HEK293 (cell line): ENCODE measurements at regions not wholly inside any gene's neighbourhood (a gene's known extent, or its start where the extent isn't known, plus 50 kb on each side); places are given as distances from the start of the nearest gene placed in this dataset.

Experiments
- CTCF ChIA-PET: fragments of 350-600 bp; formaldehyde crosslinking; extraction: SDS; loops from one replicate; lab custom pipeline; 2021; ENCODE audit warnings: antibody characterized with exemption; lab: Yijun Ruan, JAX
- POLR2A ChIA-PET: fragments of 300-600 bp; formaldehyde crosslinking; extraction: SDS; loops from one replicate; lab custom pipeline; 2020; ENCODE audit warnings: antibody characterized with exemption, inconsistent platforms; lab: Yijun Ruan, JAX
- H3K27ac ChIP-seq: fragments of 200-500 bp; sonication (Bioruptor generic); 2 replicates; pipeline ENCODE4 v1.5.1; 2014; ENCODE audit warnings: low read depth, low read length, control low read depth, inconsistent platforms; ENCODE audit errors: extremely low read depth
- H3K36me3 ChIP-seq, 2 experiments: fragments of 200-500 bp in 1 of 2; sonication (Bioruptor generic) in 1 of 2; 1 replicate in 1 of 2; 2 replicates in 1 of 2; pipeline ENCODE4 v1.5.1; 2014 to 2017; ENCODE audit warnings: inconsistent platforms in 2 of 2, low read length in 2 of 2; ENCODE audit not compliant: control insufficient read depth in 2 of 2, insufficient read depth in 1 of 2
- H3K4me1 ChIP-seq: fragments of 200-500 bp; sonication (Bioruptor generic); 2 replicates; pipeline ENCODE4 v1.5.1; 2014; ENCODE audit warnings: mild to moderate bottlenecking, low read length, inconsistent platforms; ENCODE audit not compliant: control insufficient read depth, insufficient read depth
- H3K4me3 ChIP-seq: 2 replicates; pipeline ENCODE4 v1.5.1; 2011; ENCODE audit warnings: low read depth, mild to moderate bottlenecking, control low read depth, low read length, moderate library complexity
- H3K9me3 ChIP-seq: fragments of 200-500 bp; sonication (Bioruptor generic); 2 replicates; pipeline ENCODE4 v1.5.1; 2014; ENCODE audit warnings: low read depth, low read length, inconsistent platforms; ENCODE audit not compliant: control insufficient read depth, insufficient read depth
- ATF2 ChIP-seq: fragments of 450-650 bp; formaldehyde crosslinking; IDR thresholded peaks from 2 replicates; pipeline ENCODE4 v1.5.1; 2016; ENCODE audit warnings: missing biosample characterization, missing genetic modification characterization, low read depth
- BCL11A ChIP-seq: fragments of 450-650 bp; formaldehyde crosslinking; IDR thresholded peaks from 2 replicates; pipeline ENCODE4 v1.5.1; 2016; ENCODE audit warnings: low read depth, missing biosample characterization, missing genetic modification characterization
- CTCF ChIP-seq: fragments of 450-650 bp; formaldehyde crosslinking; IDR thresholded peaks from 2 replicates; pipeline ENCODE4 v1.5.1; 2016; ENCODE audit warnings: missing biosample characterization, missing genetic modification characterization
- MZF1 ChIP-seq: fragments of 450-650 bp; formaldehyde crosslinking; IDR thresholded peaks from 2 replicates; pipeline ENCODE4 v1.5.1; 2017; ENCODE audit warnings: missing biosample characterization, missing genetic modification characterization, borderline replicate concordance
- SALL2 ChIP-seq: fragments of 450-650 bp; formaldehyde crosslinking; IDR thresholded peaks from 2 replicates; pipeline ENCODE4 v1.5.0; 2017; ENCODE audit warnings: missing biosample characterization, mild to moderate bottlenecking, missing genetic modification characterization, borderline replicate concordance
- SCRT2 ChIP-seq: fragments of 450-650 bp; formaldehyde crosslinking; IDR thresholded peaks from 2 replicates; pipeline ENCODE4 v1.5.1; 2016; ENCODE audit warnings: missing biosample characterization, missing genetic modification characterization
- ZBTB11 ChIP-seq: fragments of 450-650 bp; formaldehyde crosslinking; conservative IDR thresholded peaks from 2 replicates; pipeline ENCODE4 v1.5.1; 2016; ENCODE audit warnings: low read depth, missing biosample characterization, missing genetic modification characterization
- ZBTB8A ChIP-seq: fragments of 450-650 bp; formaldehyde crosslinking; IDR thresholded peaks from 2 replicates; pipeline ENCODE4 v1.5.1; 2016; ENCODE audit warnings: missing biosample characterization, missing genetic modification characterization
- ZFP41 ChIP-seq: fragments of 450-650 bp; formaldehyde crosslinking; IDR thresholded peaks from 2 replicates; pipeline ENCODE4 v1.5.1; 2016; ENCODE audit warnings: missing biosample characterization, missing genetic modification characterization, borderline replicate concordance
- ZNF223 ChIP-seq: fragments of 450-650 bp; formaldehyde crosslinking; IDR thresholded peaks from 2 replicates; pipeline ENCODE4 v1.5.1; 2016; ENCODE audit warnings: missing biosample characterization, missing genetic modification characterization
- ZNF239 ChIP-seq: fragments of 450-650 bp; formaldehyde crosslinking; IDR thresholded peaks from 2 replicates; pipeline ENCODE4 v1.5.1; 2016; ENCODE audit warnings: missing biosample characterization, missing genetic modification characterization
- ZNF266 ChIP-seq: fragments of 450-650 bp; formaldehyde crosslinking; IDR thresholded peaks from 2 replicates; pipeline ENCODE4 v1.5.1; 2016; ENCODE audit warnings: missing biosample characterization, missing genetic modification characterization, low read depth
- ZNF292 ChIP-seq: fragments of 450-650 bp; formaldehyde crosslinking; IDR thresholded peaks from 2 replicates; pipeline ENCODE4 v1.5.1; 2016; ENCODE audit warnings: low read depth, missing biosample characterization, missing genetic modification characterization, borderline replicate concordance
- ZNF449 ChIP-seq: fragments of 450-650 bp; formaldehyde crosslinking; IDR thresholded peaks from 2 replicates; pipeline ENCODE4 v1.5.1; 2017; ENCODE audit warnings: missing biosample characterization, mild to moderate bottlenecking, missing genetic modification characterization, moderate library complexity
- ZNF48 ChIP-seq: fragments of 450-650 bp; formaldehyde crosslinking; IDR thresholded peaks from 2 replicates; pipeline ENCODE4 v1.5.1; 2016; ENCODE audit warnings: missing biosample characterization, missing genetic modification characterization
- ZNF518A ChIP-seq: fragments of 450-650 bp; formaldehyde crosslinking; conservative IDR thresholded peaks from 2 replicates; pipeline ENCODE4 v1.5.1; 2016; ENCODE audit warnings: low read depth, missing biosample characterization, missing genetic modification characterization
- ZNF610 ChIP-seq: fragments of 450-650 bp; formaldehyde crosslinking; IDR thresholded peaks from 2 replicates; pipeline ENCODE4 v1.5.1; 2016; ENCODE audit warnings: missing biosample characterization, missing genetic modification characterization, borderline replicate concordance
- ZNF658 ChIP-seq: fragments of 450-650 bp; formaldehyde crosslinking; IDR thresholded peaks from 2 replicates; pipeline ENCODE4; 2016; ENCODE audit warnings: missing biosample characterization, missing genetic modification characterization
- ZNF768 ChIP-seq: fragments of 450-650 bp; formaldehyde crosslinking; IDR thresholded peaks from 2 replicates; pipeline ENCODE4 v1.5.1; 2018; ENCODE audit warnings: missing biosample characterization, mild to moderate bottlenecking, missing genetic modification characterization
- ZNF776 ChIP-seq: fragments of 450-650 bp; formaldehyde crosslinking; IDR thresholded peaks from 2 replicates; pipeline ENCODE4 v1.5.0; 2017; ENCODE audit warnings: missing biosample characterization, missing genetic modification characterization, borderline replicate concordance
- ZNF843 ChIP-seq: fragments of 450-650 bp; formaldehyde crosslinking; IDR thresholded peaks from 2 replicates; pipeline ENCODE4 v1.5.1; 2016; ENCODE audit warnings: missing biosample characterization, missing genetic modification characterization

GRCh38 chr4:153989505-153989904, 200.6 kb upstream of the SFRP2 start:
- CTCF ChIA-PET = no interaction called here
- H3K36me3 ChIP-seq = no peaks in the 10 kb centered on the region
- no peak for TF ChIP-seq ZNF223 (tag by site-specific recombination)
- no peak for TF ChIP-seq SALL2 (tag by site-specific recombination)
- no peak for TF ChIP-seq ZNF776 (tag by site-specific recombination)
- no peak for TF ChIP-seq ZNF239 (tag by site-specific recombination)
- TF ChIP-seq ZNF768 (tag by site-specific recombination) = no peak
- no peak for TF ChIP-seq ZBTB8A (tag by site-specific recombination)
- TF ChIP-seq CTCF (tag by site-specific recombination) = no peak
- no peak for TF ChIP-seq ZNF266 (tag by site-specific recombination)
- TF ChIP-seq ZNF658 = no peak
- TF ChIP-seq MZF1 (tag by site-specific recombination) = no peak
- TF ChIP-seq ZNF48 = no peak
- TF ChIP-seq ZNF843 = no peak
- TF ChIP-seq ZNF449 = no peak
- TF ChIP-seq SCRT2 (tag by site-specific recombination) = no peak
- TF ChIP-seq ZNF610 (tag by site-specific recombination) = no peak
- TF ChIP-seq ATF2 (tag by site-specific recombination) = no peak
- no peaks in the 10 kb centered on the region for H3K9me3 ChIP-seq
- POLR2A ChIA-PET = no interaction called here
- no peaks in the 10 kb centered on the region for H3K4me1 ChIP-seq
- no peak overlapping the region for H3K27ac ChIP-seq
- H3K4me3 ChIP-seq = no peak overlapping the region

GRCh38 chr4:153988492-153989363, 199.8 kb upstream of the SFRP2 start:
- Histone ChIP-seq H3K4me3 (no peak overlapping the region), H3K4me1 (no peaks in the 10 kb centered on the region), H3K27ac (no peak overlapping the region), H3K9me3 (no peaks in the 10 kb centered on the region), H3K36me3 (no peaks in the 10 kb centered on the region)
- ChIA-PET POLR2A (no interaction called here), CTCF (no interaction called here)
- TF ChIP-seq BCL11A (tag by site-specific recombination) (no peak), ZNF518A (tag by site-specific recombination) (no peak), ZBTB11 (tag by site-specific recombination) (no peak), ZNF292 (tag by site-specific recombination) (no peak), ZFP41 (tag by site-specific recombination) (no peak), ZNF843 (no peak)
